22Rv1 (cell line): ENCODE measurements at regions not wholly inside any gene's neighbourhood (a gene's known extent, or its start where the extent isn't known, plus 50 kb on each side); places are given as distances from the start of the nearest gene placed in this dataset.
A peak's percentile ranks its signal among the peaks of the same experiment; 100 is the strongest.

ENCODE experiments used
- H3K27ac ChIP-seq: fragments of 450-650 bp; 2 replicates; pipeline ENCODE4 v1.5.1; 2017
- CTCF ChIP-seq: fragments of 450-650 bp; IDR thresholded peaks from 2 replicates; pipeline ENCODE4 v1.5.1; 2017; ENCODE audit warnings: mild to moderate bottlenecking
- ZFX ChIP-seq: fragments of 450-650 bp; IDR thresholded peaks from 2 replicates; pipeline ENCODE4 v1.6.1; 2017; ENCODE audit warnings: antibody characterized with exemption, borderline replicate concordance

DNA sequence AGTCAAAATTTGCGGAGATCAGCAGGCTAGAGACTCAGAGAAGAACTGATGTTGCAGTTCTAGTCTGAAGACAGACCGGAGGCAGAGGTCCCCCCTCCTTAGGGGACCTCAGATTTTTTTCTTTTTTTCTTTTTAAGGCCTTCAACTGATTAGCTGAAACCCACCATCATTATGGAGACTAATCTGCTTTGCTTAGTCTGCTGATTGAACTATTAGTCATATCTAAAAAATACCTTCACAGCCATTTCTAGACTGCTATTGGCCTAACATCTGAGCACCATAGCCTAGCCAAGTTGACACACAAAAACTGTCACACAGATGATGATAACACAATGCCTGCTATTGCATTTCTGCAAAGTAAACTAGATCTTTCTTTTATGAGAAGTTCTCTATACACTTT lies 141.1 kb upstream of the TNFAIP3 start:
- no peak for TF ChIP-seq CTCF
- TF ChIP-seq ZFX = no peak
- no peak overlapping the region for H3K27ac ChIP-seq

DNA sequence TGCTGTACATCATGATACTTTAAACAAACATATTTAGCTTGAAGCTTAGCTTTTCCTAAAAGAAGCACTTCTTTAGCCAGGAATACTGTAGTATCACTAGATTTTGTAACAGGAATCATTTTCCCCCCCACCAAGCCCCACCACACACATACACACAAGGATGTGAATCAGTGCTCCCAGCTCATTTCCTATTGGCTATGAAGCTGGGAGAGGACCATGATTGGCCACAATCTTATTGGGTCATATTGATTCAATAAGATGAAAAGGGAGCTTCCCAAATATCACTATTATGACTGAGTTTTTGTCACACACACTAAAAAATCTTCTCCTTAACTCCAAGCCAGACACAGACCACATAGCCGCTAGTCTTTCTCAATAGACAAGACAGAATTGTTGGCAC lies 140.5 kb upstream of the TNFAIP3 start:
- H3K27ac ChIP-seq = no peak overlapping the region
- no peak for TF ChIP-seq CTCF
- no peak for TF ChIP-seq ZFX

DNA sequence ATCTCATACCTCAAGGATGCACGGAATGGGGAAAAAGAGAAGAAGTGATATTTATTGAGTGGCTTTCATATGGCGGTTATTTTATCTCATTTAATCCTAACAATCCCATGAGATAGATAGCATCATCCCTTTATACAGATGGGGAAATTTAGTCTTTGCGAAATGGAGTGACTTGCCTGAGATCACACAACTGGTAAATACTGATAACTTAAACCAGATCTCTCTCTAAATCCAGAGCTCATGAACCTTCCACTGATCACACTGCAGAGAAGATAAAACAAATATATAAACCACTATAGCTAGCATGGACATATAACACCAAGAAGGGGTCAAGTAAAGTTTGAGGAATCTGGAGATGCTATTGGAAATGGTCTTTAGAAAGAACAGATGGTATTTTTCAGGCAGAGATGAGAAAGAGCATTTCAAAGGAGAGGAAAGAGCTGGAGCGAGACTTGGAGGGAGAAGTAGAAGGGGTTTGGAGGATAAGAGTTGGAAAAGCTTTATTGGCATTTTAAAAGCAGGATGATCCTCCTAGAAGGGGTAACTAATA lies 139.8 kb upstream of the TNFAIP3 start:
- TF ChIP-seq ZFX (no peak), CTCF (no peak)
- no peak overlapping the region for H3K27ac ChIP-seq

DNA sequence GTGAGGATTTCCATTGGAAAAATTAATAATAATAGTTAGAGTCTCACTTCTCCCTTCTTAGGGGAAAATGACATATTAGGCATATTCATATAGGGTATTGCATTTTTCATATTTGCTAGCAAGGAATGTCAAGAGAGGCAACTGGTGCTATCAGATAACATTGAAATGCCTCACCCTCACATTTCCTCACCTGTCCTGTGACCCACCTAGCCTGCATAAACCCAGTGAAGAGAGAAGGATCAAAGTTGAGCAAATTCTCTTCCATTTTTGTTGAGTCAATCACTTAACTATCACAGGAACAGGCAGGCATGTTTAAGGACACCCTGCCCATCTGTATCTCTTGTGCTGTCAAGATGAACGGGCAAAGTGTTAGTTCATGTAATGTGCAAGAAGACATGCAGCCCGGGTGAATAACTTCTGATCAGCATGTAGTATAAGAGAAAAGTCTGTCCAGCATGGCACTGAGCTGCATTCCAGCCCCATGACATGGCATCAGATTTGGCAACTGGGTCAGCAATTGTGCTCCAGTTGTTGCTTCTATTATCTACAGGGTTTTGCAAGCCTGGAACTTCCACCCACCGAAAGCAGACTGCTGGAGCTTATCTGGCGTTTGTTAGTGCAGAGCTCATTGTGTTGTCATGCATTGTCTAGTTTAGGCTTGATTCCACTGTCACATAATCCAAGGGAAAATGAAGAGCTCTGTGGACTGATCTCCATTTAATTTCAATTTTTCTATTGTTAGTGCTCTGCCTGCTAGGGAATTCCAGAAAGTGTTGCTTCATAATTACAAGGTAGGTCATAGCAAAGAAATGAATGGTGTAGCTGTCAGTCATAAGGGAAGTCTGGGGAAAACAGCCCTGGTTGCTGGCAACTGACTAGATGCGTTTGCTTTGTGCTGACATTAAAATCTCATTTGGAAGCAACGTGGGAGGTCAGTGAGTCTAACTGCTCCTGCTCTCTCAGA lies 138.4 kb upstream of the TNFAIP3 start:
- TF ChIP-seq CTCF (no peak), ZFX (no peak)
- H3K27ac ChIP-seq = no peak overlapping the region

DNA sequence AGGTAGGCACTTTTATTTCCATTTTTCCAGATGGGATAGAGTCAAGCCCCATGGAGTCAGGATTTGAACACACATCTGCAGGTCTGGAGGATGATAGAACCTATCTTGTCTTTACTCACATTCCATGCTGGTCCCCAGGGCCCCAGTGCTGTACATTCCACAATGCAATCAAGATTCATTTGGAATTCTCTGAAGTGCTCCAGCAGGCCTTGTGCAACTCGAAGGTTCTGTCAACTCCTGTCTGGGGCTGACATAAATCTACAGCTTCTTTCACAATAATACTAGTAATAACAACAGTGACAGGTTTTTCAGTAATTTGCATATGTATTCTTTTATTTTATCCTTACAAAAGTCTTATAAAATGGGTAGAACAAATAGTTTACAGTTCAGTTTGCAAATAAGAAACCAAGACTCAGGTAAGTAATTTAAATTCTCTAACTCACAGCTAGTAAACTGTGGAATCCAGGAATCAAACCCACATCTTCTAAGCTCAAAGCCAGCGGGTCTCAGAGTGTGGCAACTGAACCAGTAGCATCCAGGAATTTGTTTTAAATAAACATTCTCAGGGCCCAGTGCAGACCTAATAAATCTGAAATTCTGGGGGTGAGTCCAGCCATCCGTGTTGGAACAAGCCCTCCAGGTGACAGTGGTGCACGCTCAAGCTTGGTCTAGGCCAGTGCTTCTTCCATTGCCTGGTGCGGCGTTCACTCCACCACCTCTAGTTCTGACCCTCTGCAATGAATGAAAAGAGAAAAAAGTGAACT lies 137.0 kb upstream of the TNFAIP3 start:
- H3K27ac ChIP-seq = no peak overlapping the region
- TF ChIP-seq ZFX = no peak
- no peak for TF ChIP-seq CTCF

DNA sequence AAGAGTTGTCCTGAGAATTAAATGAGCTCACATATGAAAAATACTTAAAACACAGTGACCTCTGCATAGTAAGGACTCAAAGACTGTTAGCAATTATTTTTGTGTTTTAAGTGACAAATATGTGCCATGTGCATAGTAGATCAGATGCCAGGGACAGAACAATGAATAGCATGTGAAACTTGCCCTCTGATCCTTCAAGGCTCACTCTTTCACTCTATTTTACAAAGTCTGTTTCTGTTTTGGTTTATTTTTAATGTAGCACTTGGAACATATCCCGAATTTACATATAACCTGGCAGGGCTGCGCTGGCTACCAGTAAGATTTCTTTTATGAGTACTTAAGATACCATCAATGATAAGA lies 135.5 kb upstream of the TNFAIP3 start:
- TF ChIP-seq ZFX (no peak), CTCF (no peak)
- H3K27ac ChIP-seq = peak overlapping the region; percentile 19; the same call in 1 of the 2 replicates
